ENCODE measurements at regions not wholly inside any gene's neighbourhood (a gene's known extent, or its start where the extent isn't known, plus 50 kb on each side); places are given as distances from the start of the nearest gene placed in this dataset.
"Not testable (repeated sequence)": the region's sequence is repeated elsewhere in the genome, so short reads cannot be mapped to it uniquely, and the experiment has no call there.

GRCh38 chr4:91688413-91688812 lies 615.4 kb upstream of the GRID2 start:
- no peak overlapping the region for H3K27ac ChIP-seq (replicated peaks; ENCODE audit: low read length)
- H3K4me3 ChIP-seq (ENCODE audit: low read length in 2 of 2): no peak overlapping the region
- no peak overlapping the region for H2AK5ac ChIP-seq (ENCODE audit: low read depth, low read length)
- no peak overlapping the region for H2BK15ac ChIP-seq (ENCODE audit: low read length)
- no peak overlapping the region for H2BK120ac ChIP-seq (ENCODE audit: low read depth, low read length)
- H3K36me3 ChIP-seq (replicated peaks in 1 of 2; ENCODE audit: control insufficient read depth in 2 of 2, insufficient read depth in 2 of 2, low read length in 2 of 2): no peaks in the 10 kb centered on the region
- no peak overlapping the region for H4K8ac ChIP-seq (ENCODE audit: low read depth, low read length)
- H3K18ac ChIP-seq (ENCODE audit: low read length): no peak overlapping the region
- no peaks in the 10 kb centered on the region for H3K9me3 ChIP-seq (replicated peaks in 1 of 2; ENCODE audit: control insufficient read depth in 2 of 2, insufficient read depth in 1 of 2, low read depth in 1 of 2, low read length in 2 of 2)
- no peak overlapping the region for H3K14ac ChIP-seq (ENCODE audit: low read length)
- no peak overlapping the region for H2BK12ac ChIP-seq (ENCODE audit: low read length)
- H3K4me1 ChIP-seq (ENCODE audit: control insufficient read depth in 2 of 2, insufficient read depth in 1 of 2, low read depth in 1 of 2, low read length in 2 of 2): no peaks in the 10 kb centered on the region
- no peak overlapping the region for H4K91ac ChIP-seq (ENCODE audit: low read depth, low read length, poor library complexity)
- no peaks in the 10 kb centered on the region for H3K79me1 ChIP-seq (ENCODE audit: low read depth, low read length)
- H3K23ac ChIP-seq (ENCODE audit: low read depth, low read length, poor library complexity): no peak overlapping the region
- no peak overlapping the region for H3K9ac ChIP-seq (ENCODE audit: low read depth, low read length, poor library complexity)
- no peak overlapping the region for H3K4me2 ChIP-seq (ENCODE audit: insufficient read depth, low read length, poor library complexity, severe bottlenecking)
- no peak overlapping the region for H2AFZ ChIP-seq (ENCODE audit: low read length)
- H2BK5ac ChIP-seq (ENCODE audit: low read length): no peak overlapping the region
- no peak overlapping the region for H3K4ac ChIP-seq (ENCODE audit: low read length)
- no peak for DNase-seq (ENCODE audit: low spot score)
- H3K27me3 ChIP-seq (ENCODE audit: control insufficient read depth in 3 of 3, insufficient read depth in 3 of 3, low read depth in 1 of 3, low read length in 3 of 3): no peaks in the 10 kb centered on the region

- H3K9ac ChIP-seq (ENCODE audit: low read depth, low read length, poor library complexity); H2BK15ac ChIP-seq (ENCODE audit: low read length); H3K4me2 ChIP-seq (ENCODE audit: insufficient read depth, low read length, poor library complexity, severe bottlenecking); H3K27me3 ChIP-seq (ENCODE audit: control insufficient read depth in 3 of 3, insufficient read depth in 3 of 3, low read depth in 1 of 3, low read length in 3 of 3); H2BK12ac ChIP-seq (ENCODE audit: low read length); H4K91ac ChIP-seq (ENCODE audit: low read depth, low read length, poor library complexity); H2AK5ac ChIP-seq (ENCODE audit: low read depth, low read length); H3K14ac ChIP-seq (ENCODE audit: low read length); H3K36me3 ChIP-seq (replicated peaks in 1 of 2; ENCODE audit: control insufficient read depth in 2 of 2, insufficient read depth in 2 of 2, low read length in 2 of 2); H3K18ac ChIP-seq (ENCODE audit: low read length); H3K79me1 ChIP-seq (ENCODE audit: low read depth, low read length); H2BK5ac ChIP-seq (ENCODE audit: low read length); H3K9me3 ChIP-seq (replicated peaks in 1 of 2; ENCODE audit: control insufficient read depth in 2 of 2, insufficient read depth in 1 of 2, low read depth in 1 of 2, low read length in 2 of 2); H3K27ac ChIP-seq (replicated peaks; ENCODE audit: low read length); H3K4ac ChIP-seq (ENCODE audit: low read length); H3K4me1 ChIP-seq (ENCODE audit: control insufficient read depth in 2 of 2, insufficient read depth in 1 of 2, low read depth in 1 of 2, low read length in 2 of 2); H3K23ac ChIP-seq (ENCODE audit: low read depth, low read length, poor library complexity); H2AFZ ChIP-seq (ENCODE audit: low read length); DNase-seq (ENCODE audit: low spot score); H2BK120ac ChIP-seq (ENCODE audit: low read depth, low read length); H3K4me3 ChIP-seq (ENCODE audit: low read length in 2 of 2); H4K8ac ChIP-seq (ENCODE audit: low read depth, low read length): not testable (repeated sequence)
- WGBS, 2 donors (ENCODE audit: extremely low coverage in 2 of 2, insufficient read length in 2 of 2, insufficient replicate concordance in 1 of 2): no CpG with 5 or more reads among the region's 4 CpGs
Measured at GRCh38 chr4:91699691-91700090, 604.1 kb upstream of the GRID2 start.

- whole genome bisulfite sequencing, 2 donors (ENCODE audit: extremely low coverage in 2 of 2, insufficient read length in 2 of 2, insufficient replicate concordance in 1 of 2): no CpG with 5 or more reads among the region's 2 CpGs
- no peaks in the 10 kb centered on the region for H3K9me3 ChIP-seq (replicated peaks in 1 of 2; ENCODE audit: control insufficient read depth in 2 of 2, insufficient read depth in 1 of 2, low read depth in 1 of 2, low read length in 2 of 2)
- DNase-seq (ENCODE audit: low spot score): no peak
- H3K4me1 ChIP-seq (ENCODE audit: control insufficient read depth in 2 of 2, insufficient read depth in 1 of 2, low read depth in 1 of 2, low read length in 2 of 2): no peaks in the 10 kb centered on the region
- H3K27ac ChIP-seq (replicated peaks; ENCODE audit: low read length): no peak overlapping the region
- H4K91ac ChIP-seq (ENCODE audit: low read depth, low read length, poor library complexity): no peak overlapping the region
- H3K79me1 ChIP-seq (ENCODE audit: low read depth, low read length): no peaks in the 10 kb centered on the region
- no peak overlapping the region for H2AK5ac ChIP-seq (ENCODE audit: low read depth, low read length)
- H2BK12ac ChIP-seq (ENCODE audit: low read length): no peak overlapping the region
- no peak overlapping the region for H3K9ac ChIP-seq (ENCODE audit: low read depth, low read length, poor library complexity)
- H3K23ac ChIP-seq (ENCODE audit: low read depth, low read length, poor library complexity): no peak overlapping the region
- no peak overlapping the region for H3K14ac ChIP-seq (ENCODE audit: low read length)
- H2BK5ac ChIP-seq (ENCODE audit: low read length): no peak overlapping the region
- H2BK120ac ChIP-seq (ENCODE audit: low read depth, low read length): no peak overlapping the region
- no peak overlapping the region for H3K18ac ChIP-seq (ENCODE audit: low read length)
- H3K4ac ChIP-seq (ENCODE audit: low read length): no peak overlapping the region
- no peak overlapping the region for H3K4me3 ChIP-seq (ENCODE audit: low read length in 2 of 2)
- H3K4me2 ChIP-seq (ENCODE audit: insufficient read depth, low read length, poor library complexity, severe bottlenecking): no peak overlapping the region
- H4K8ac ChIP-seq (ENCODE audit: low read depth, low read length): no peak overlapping the region
- no peak overlapping the region for H2BK15ac ChIP-seq (ENCODE audit: low read length)
- H2AFZ ChIP-seq (ENCODE audit: low read length): no peak overlapping the region
- H3K27me3 ChIP-seq (ENCODE audit: control insufficient read depth in 3 of 3, insufficient read depth in 3 of 3, low read depth in 1 of 3, low read length in 3 of 3): no peaks in the 10 kb centered on the region
- H3K36me3 ChIP-seq (replicated peaks in 1 of 2; ENCODE audit: control insufficient read depth in 2 of 2, insufficient read depth in 2 of 2, low read length in 2 of 2): no peaks in the 10 kb centered on the region
Measured at GRCh38 chr4:91729851-91730250, 573.9 kb upstream of the GRID2 start.

GRCh38 chr4:91734682-91735081 lies 569.1 kb upstream of the GRID2 start:
- no peaks in the 10 kb centered on the region for H3K4me1 ChIP-seq (ENCODE audit: control insufficient read depth in 2 of 2, insufficient read depth in 1 of 2, low read depth in 1 of 2, low read length in 2 of 2)
- no CpG with 5 or more reads among the region's 1 CpG for WGBS, 2 donors (ENCODE audit: extremely low coverage in 2 of 2, insufficient read length in 2 of 2, insufficient replicate concordance in 1 of 2)
- H4K91ac ChIP-seq (ENCODE audit: low read depth, low read length, poor library complexity): no peak overlapping the region

More at GRCh38 chr4:91734682-91735081, 569.1 kb upstream of the GRID2 start:
- Histone ChIP-seq H3K27ac (replicated peaks; ENCODE audit: low read length) (no peak overlapping the region), H3K79me1 (ENCODE audit: low read depth, low read length) (no peaks in the 10 kb centered on the region), H2AK5ac (ENCODE audit: low read depth, low read length) (no peak overlapping the region), H3K9me3 (replicated peaks in 1 of 2; ENCODE audit: control insufficient read depth in 2 of 2, insufficient read depth in 1 of 2, low read depth in 1 of 2, low read length in 2 of 2) (no peaks in the 10 kb centered on the region), H3K23ac (ENCODE audit: low read depth, low read length, poor library complexity) (no peak overlapping the region), H3K27me3 (ENCODE audit: control insufficient read depth in 3 of 3, insufficient read depth in 3 of 3, low read depth in 1 of 3, low read length in 3 of 3) (no peaks in the 10 kb centered on the region), H3K4me2 (ENCODE audit: insufficient read depth, low read length, poor library complexity, severe bottlenecking) (no peak overlapping the region), H3K18ac (ENCODE audit: low read length) (no peak overlapping the region), H3K9ac (ENCODE audit: low read depth, low read length, poor library complexity) (no peak overlapping the region), H3K36me3 (replicated peaks in 1 of 2; ENCODE audit: control insufficient read depth in 2 of 2, insufficient read depth in 2 of 2, low read length in 2 of 2) (no peaks in the 10 kb centered on the region), H3K4ac (ENCODE audit: low read length) (no peak overlapping the region), H4K8ac (ENCODE audit: low read depth, low read length) (no peak overlapping the region), H3K14ac (ENCODE audit: low read length) (no peak overlapping the region), H2BK12ac (ENCODE audit: low read length) (no peak overlapping the region), H2BK15ac (ENCODE audit: low read length) (no peak overlapping the region), H2BK120ac (ENCODE audit: low read depth, low read length) (no peak overlapping the region), H2AFZ (ENCODE audit: low read length) (no peak overlapping the region), H3K4me3 (ENCODE audit: low read length in 2 of 2) (no peak overlapping the region), H2BK5ac (ENCODE audit: low read length) (no peak overlapping the region)
- DNase-seq (ENCODE audit: low spot score): no peak

All from neuronal stem cell (in vitro differentiated cells).